Neural crest cell (in vitro differentiated cells): ENCODE measurements at regions not wholly inside any gene's neighbourhood (a gene's known extent, or its start where the extent isn't known, plus 50 kb on each side); places are given as distances from the start of the nearest gene placed in this dataset.

Experiments used
- DNase-seq: peaks from one replicate; pipeline ENCODE4 v3.0.0; 2021; ENCODE audit warnings: low read depth, mixed read lengths, low spot score
- H3K27ac Mint-ChIP-seq: one replicate; pipeline ENCODE4 v1.8.0; 2021; ENCODE audit warnings: mild to moderate bottlenecking, mixed read lengths; ENCODE audit not compliant: unreplicated experiment
- H3K27me3 Mint-ChIP-seq: 2 replicates; pipeline ENCODE4 v1.8.0; 2021; ENCODE audit warnings: low read depth, mild to moderate bottlenecking, mixed read lengths
- H3K36me3 Mint-ChIP-seq: 2 replicates; pipeline ENCODE4 v1.8.0; 2021; ENCODE audit warnings: low read depth, mild to moderate bottlenecking, mixed read lengths
- H3K4me1 Mint-ChIP-seq: 2 replicates; pipeline ENCODE4 v1.8.0; 2021; ENCODE audit warnings: mixed read lengths
- H3K4me3 Mint-ChIP-seq: one replicate; pipeline ENCODE4 v1.8.0; 2021; ENCODE audit warnings: mild to moderate bottlenecking, mixed read lengths
- H3K9me3 Mint-ChIP-seq: 2 replicates; pipeline ENCODE4 v1.8.0; 2021; ENCODE audit warnings: mixed read lengths
- TF ChIP-seq, protein P1 (sequence below): fragments of 200-600 bp; sonication (generic); conservative IDR thresholded peaks from 2 replicates; pipeline ENCODE4 v1.5.0; 2021; ENCODE audit warnings: antibody characterized with exemption, mild to moderate bottlenecking

DNA sequence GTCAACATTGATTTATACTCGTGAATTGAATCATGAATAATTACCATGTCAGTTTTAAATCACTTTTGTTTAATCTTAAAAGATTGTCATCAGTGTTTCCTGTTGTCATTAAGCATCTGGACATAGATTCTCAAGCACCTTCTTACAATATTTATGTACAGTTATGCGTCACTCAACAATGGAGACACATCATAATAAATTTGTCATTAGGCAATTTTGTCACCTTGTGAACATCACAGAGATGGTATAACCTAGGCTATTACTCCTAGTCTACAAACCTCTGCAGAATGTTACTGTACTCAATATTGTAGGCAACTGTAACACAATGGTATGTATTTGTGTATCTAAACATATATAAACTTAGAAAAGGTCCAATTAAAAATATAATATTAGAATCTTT is 2130.9 kb upstream of the PCDH20 start:
- H3K27me3 Mint-ChIP-seq: no peaks in the 10 kb centered on the region
- no peak overlapping the region for H3K4me3 Mint-ChIP-seq
- H3K36me3 Mint-ChIP-seq: peaks cover 2% of the 10 kb centered on the region
- no peaks in the 10 kb centered on the region for H3K9me3 Mint-ChIP-seq
- peaks cover 28% of the 10 kb centered on the region for H3K4me1 Mint-ChIP-seq
- TF ChIP-seq, protein P1, sequence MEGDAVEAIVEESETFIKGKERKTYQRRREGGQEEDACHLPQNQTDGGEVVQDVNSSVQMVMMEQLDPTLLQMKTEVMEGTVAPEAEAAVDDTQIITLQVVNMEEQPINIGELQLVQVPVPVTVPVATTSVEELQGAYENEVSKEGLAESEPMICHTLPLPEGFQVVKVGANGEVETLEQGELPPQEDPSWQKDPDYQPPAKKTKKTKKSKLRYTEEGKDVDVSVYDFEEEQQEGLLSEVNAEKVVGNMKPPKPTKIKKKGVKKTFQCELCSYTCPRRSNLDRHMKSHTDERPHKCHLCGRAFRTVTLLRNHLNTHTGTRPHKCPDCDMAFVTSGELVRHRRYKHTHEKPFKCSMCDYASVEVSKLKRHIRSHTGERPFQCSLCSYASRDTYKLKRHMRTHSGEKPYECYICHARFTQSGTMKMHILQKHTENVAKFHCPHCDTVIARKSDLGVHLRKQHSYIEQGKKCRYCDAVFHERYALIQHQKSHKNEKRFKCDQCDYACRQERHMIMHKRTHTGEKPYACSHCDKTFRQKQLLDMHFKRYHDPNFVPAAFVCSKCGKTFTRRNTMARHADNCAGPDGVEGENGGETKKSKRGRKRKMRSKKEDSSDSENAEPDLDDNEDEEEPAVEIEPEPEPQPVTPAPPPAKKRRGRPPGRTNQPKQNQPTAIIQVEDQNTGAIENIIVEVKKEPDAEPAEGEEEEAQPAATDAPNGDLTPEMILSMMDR: no peak
- no peak for DNase-seq
- no peak overlapping the region for H3K27ac Mint-ChIP-seq

DNA sequence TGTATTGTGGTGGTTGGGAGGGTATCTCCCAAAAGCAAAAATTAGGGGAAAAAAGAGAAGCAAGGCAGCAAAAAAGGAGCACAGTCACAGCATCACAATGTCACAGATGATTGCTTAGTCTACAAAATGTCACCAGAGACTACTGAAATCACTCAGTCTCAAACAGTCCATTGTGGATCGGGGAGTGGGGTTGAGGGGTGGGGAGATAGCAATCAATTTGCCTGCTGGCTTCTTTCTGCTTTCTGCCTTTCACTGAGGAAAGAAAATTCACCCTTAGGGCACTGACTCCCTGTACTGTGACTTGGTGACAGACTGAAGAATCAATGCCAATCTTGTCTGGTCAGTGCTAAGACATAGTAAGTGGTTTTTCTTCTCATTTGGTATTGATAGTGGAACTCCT is 2127.1 kb upstream of the PCDH20 start:
- Mint-ChIP-seq H3K27me3 (no peaks in the 10 kb centered on the region), H3K9me3 (no peaks in the 10 kb centered on the region), H3K4me1 (peaks cover 32% of the 10 kb centered on the region), H3K27ac (peak overlapping the region; percentile 75), H3K4me3 (peak overlapping the region; percentile 36), H3K36me3 (peaks cover 2% of the 10 kb centered on the region)
- TF ChIP-seq, protein P1: no peak
- peak; percentile 18 for DNase-seq

GRCh38 chr13:63541336-63541735 is 2125.7 kb upstream of the PCDH20 start:
- TF ChIP-seq, protein P1: no peak
- Mint-ChIP-seq H3K4me3 (no peak overlapping the region), H3K4me1 (peaks cover 32% of the 10 kb centered on the region), H3K9me3 (peaks cover 3% of the 10 kb centered on the region), H3K36me3 (peaks cover 2% of the 10 kb centered on the region), H3K27ac (no peak overlapping the region), H3K27me3 (no peaks in the 10 kb centered on the region)
- no peak for DNase-seq

GRCh38 chr13:63540061-63540460 is 2124.4 kb upstream of the PCDH20 start:
- Mint-ChIP-seq H3K4me1 (peaks cover 28% of the 10 kb centered on the region), H3K27me3 (no peaks in the 10 kb centered on the region), H3K4me3 (no peak overlapping the region), H3K27ac (no peak overlapping the region), H3K9me3 (peaks cover 3% of the 10 kb centered on the region), H3K36me3 (peaks cover 2% of the 10 kb centered on the region)
- DNase-seq: no peak
- TF ChIP-seq, protein P1: no peak

GRCh38 chr13:63517371-63517770 is 2101.7 kb upstream of the PCDH20 start:
- Mint-ChIP-seq H3K27me3 (no peaks in the 10 kb centered on the region), H3K4me3 (no peak overlapping the region), H3K9me3 (peaks cover 9% of the 10 kb centered on the region), H3K4me1 (no peaks in the 10 kb centered on the region), H3K36me3 (no peaks in the 10 kb centered on the region), H3K27ac (no peak overlapping the region)
- DNase-seq: no peak
- TF ChIP-seq, protein P1: no peak

- no peaks in the 10 kb centered on the region for H3K4me1 Mint-ChIP-seq
- no peak for DNase-seq
- H3K36me3 Mint-ChIP-seq: no peaks in the 10 kb centered on the region
- no peak overlapping the region for H3K4me3 Mint-ChIP-seq
- H3K9me3 Mint-ChIP-seq: peaks cover 7% of the 10 kb centered on the region
- TF ChIP-seq, protein P1: no peak
- H3K27me3 Mint-ChIP-seq: no peaks in the 10 kb centered on the region
- no peak overlapping the region for H3K27ac Mint-ChIP-seq
Observed at GRCh38 chr13:63516124-63516523, 2100.5 kb upstream of the PCDH20 start.
